Liver (tissue), 8 donors: ENCODE measurements at regions not wholly inside any gene's neighbourhood (a gene's known extent, or its start where the extent isn't known, plus 50 kb on each side); places are given as distances from the start of the nearest gene placed in this dataset.

Experiments used
- DNase-seq: peaks from one replicate; pipeline ENCODE4 v3.0.0-alpha.2; 2017; ENCODE audit warnings: low spot score
- H3K27ac ChIP-seq, 2 donors: one replicate each; pipeline ENCODE4 v1.7.0; 2013; ENCODE audit warnings: inconsistent platforms in 2 of 2, low read length in 2 of 2, control low read depth in 1 of 2, low read depth in 1 of 2, mild to moderate bottlenecking in 1 of 2
- H3K27me3 ChIP-seq, 4 donors: one replicate each; pipeline versions ENCODE4 v1.6.1 to v1.7.0; 2013; ENCODE audit warnings: low read length in 3 of 4, inconsistent platforms in 1 of 4, mild to moderate bottlenecking in 1 of 4, moderate library complexity in 1 of 4; ENCODE audit not compliant: control insufficient read depth in 4 of 4, insufficient read depth in 4 of 4
- H3K36me3 ChIP-seq, 4 donors: one replicate each; pipeline versions ENCODE4 v1.6.1 to v1.7.0; 2013; ENCODE audit warnings: low read length in 3 of 4, mild to moderate bottlenecking in 3 of 4, low read depth in 1 of 4, moderate library complexity in 1 of 4; ENCODE audit not compliant: control insufficient read depth in 4 of 4, insufficient read depth in 3 of 4
- H3K4me1 ChIP-seq, 4 donors: one replicate each; pipeline versions ENCODE4 v1.6.1 to v1.7.0; 2013; ENCODE audit warnings: low read length in 3 of 4, mild to moderate bottlenecking in 3 of 4, moderate library complexity in 1 of 4; ENCODE audit not compliant: control insufficient read depth in 4 of 4, insufficient read depth in 4 of 4
- H3K4me3 ChIP-seq, 3 donors: one replicate each; pipeline versions ENCODE4 v1.6.1 to v1.7.0; 2013; ENCODE audit warnings: low read length in 3 of 3, control low read depth in 1 of 3, low read depth in 1 of 3, mild to moderate bottlenecking in 1 of 3
- H3K9ac ChIP-seq, 2 donors: one replicate each; pipeline ENCODE4 v1.7.0; 2013; ENCODE audit warnings: low read length in 2 of 2, mild to moderate bottlenecking in 2 of 2, moderate library complexity in 2 of 2, control low read depth in 1 of 2, low read depth in 1 of 2
- H3K9me3 ChIP-seq, 4 donors: one replicate each; pipeline versions ENCODE4 v1.6.1 to v1.7.0; 2013; ENCODE audit warnings: low read length in 3 of 4; ENCODE audit not compliant: control insufficient read depth in 4 of 4
- ATF3 ChIP-seq: IDR thresholded peaks from 2 replicates; pipeline ENCODE4 v1.6.1; 2016; ENCODE audit warnings: antibody characterized with exemption
- EGR1 ChIP-seq, 2 donors: IDR thresholded peaks; 2 replicates each; pipeline ENCODE4 v1.6.1; 2016 to 2018; ENCODE audit warnings: antibody characterized with exemption in 2 of 2, low read depth in 2 of 2
- FOXA1 ChIP-seq: IDR thresholded peaks from 2 replicates; pipeline ENCODE4 v1.6.1; 2016; ENCODE audit warnings: antibody characterized with exemption
- FOXA2 ChIP-seq: IDR thresholded peaks from 2 replicates; pipeline ENCODE4 v1.6.1; 2016; ENCODE audit warnings: antibody characterized with exemption
- GABPA ChIP-seq, 2 donors: IDR thresholded peaks in 1 of 2; conservative IDR thresholded peaks in 1 of 2; 2 replicates each; pipeline ENCODE4 v1.6.1; 2016; ENCODE audit warnings: antibody characterized with exemption in 2 of 2, mild to moderate bottlenecking in 1 of 2, moderate library complexity in 1 of 2
- HNF4A ChIP-seq, 2 donors: conservative IDR thresholded peaks; 2 replicates each; pipeline ENCODE4 v1.6.1; 2016; ENCODE audit warnings: antibody characterized with exemption in 2 of 2, mild to moderate bottlenecking in 2 of 2
- HNF4G ChIP-seq: IDR thresholded peaks from 2 replicates; pipeline ENCODE4 v1.6.1; 2016; ENCODE audit warnings: antibody characterized with exemption
- JUND ChIP-seq, 2 donors: IDR thresholded peaks; 2 replicates each; pipeline ENCODE4 v1.6.1; 2016; ENCODE audit warnings: antibody characterized with exemption in 2 of 2
- MAX ChIP-seq: IDR thresholded peaks from 2 replicates; pipeline ENCODE4 v1.6.1; 2016; ENCODE audit warnings: antibody characterized with exemption
- NR2F2 ChIP-seq: IDR thresholded peaks from 2 replicates; pipeline ENCODE4 v1.6.1; 2016; ENCODE audit warnings: antibody characterized with exemption
- RAD21 ChIP-seq, 2 donors: IDR thresholded peaks; 2 replicates each; pipeline ENCODE4 v1.6.1; 2016; ENCODE audit warnings: antibody characterized with exemption in 2 of 2, mild to moderate bottlenecking in 2 of 2
- REST ChIP-seq: IDR thresholded peaks from 2 replicates; pipeline ENCODE4 v1.6.1; 2016; ENCODE audit warnings: antibody characterized with exemption, mild to moderate bottlenecking
- RXRA ChIP-seq, 2 donors: IDR thresholded peaks; 2 replicates each; pipeline ENCODE4 v1.6.1; 2017 to 2018; ENCODE audit warnings: antibody characterized with exemption in 2 of 2, mild to moderate bottlenecking in 1 of 2
- SP1 ChIP-seq: IDR thresholded peaks from 2 replicates; pipeline ENCODE4 v1.6.1; 2018; ENCODE audit warnings: antibody characterized with exemption, mild to moderate bottlenecking
- TAF1 ChIP-seq: conservative IDR thresholded peaks from 2 replicates; pipeline ENCODE4 v1.6.1; 2016; ENCODE audit warnings: antibody characterized with exemption, mild to moderate bottlenecking
- YY1 ChIP-seq: IDR thresholded peaks from 2 replicates; pipeline ENCODE4 v1.6.1; 2016; ENCODE audit warnings: antibody characterized with exemption, mild to moderate bottlenecking
- WGBS: extraction: QIAGEN DNeasy Blood & Tissue Kit; methylation state at CpG from one replicate; pipeline ENCODE4 v1.1.7; 2013; 5-methylcytosine and 5-hydroxymethylcytosine counted together
- TF ChIP-seq, protein P1 (sequence below): fragments of 150-350 bp; IDR thresholded peaks from 2 replicates; pipeline ENCODE4 v1.5.1; 2017; ENCODE audit warnings: improper control_type of control experiment, low read depth, low read length; ENCODE audit not compliant: missing input control
- TF ChIP-seq, protein P2 (sequence below): IDR thresholded peaks from 2 replicates; pipeline ENCODE4 v1.6.1; 2016; ENCODE audit warnings: antibody characterized with exemption
- donor health status: healthy.
- donor health status: healthy.
- donor health status: healthy.
- donor health status: healthy.
- donor health status: healthy.

DNA sequence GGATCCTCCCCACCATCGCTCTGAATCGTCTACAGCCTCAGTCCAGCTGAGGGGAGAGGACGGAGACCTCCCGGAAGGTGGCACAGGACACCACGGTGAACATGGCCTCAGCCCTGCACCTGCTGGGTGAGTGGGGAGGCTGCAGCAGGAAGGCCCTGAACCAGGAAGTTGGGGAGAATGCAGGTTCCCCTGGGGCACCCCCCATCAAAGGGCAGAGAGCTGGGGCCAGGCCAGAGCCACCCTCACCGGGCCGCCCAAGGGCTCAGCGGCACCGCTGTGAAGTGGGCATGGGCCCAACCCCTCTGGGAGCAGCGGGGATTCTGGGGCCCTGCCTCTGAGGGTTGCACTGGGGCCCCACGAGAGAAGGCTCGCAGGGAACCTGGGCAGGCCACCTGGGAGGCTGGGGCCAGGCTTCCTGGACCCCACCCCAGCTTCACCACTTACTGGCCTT, 98.7 kb downstream of the MICALL2 start:
- Histone ChIP-seq H3K4me1 (no peaks in the 10 kb centered on the region), H3K27ac (no peak overlapping the region), H3K9me3 (peaks cover 0 to 9% (median 5%) of the 10 kb centered on the region in 4 donors), H3K4me3 (no peak overlapping the region), H3K9ac (no peak overlapping the region), H3K36me3 (no peaks in the 10 kb centered on the region), H3K27me3 (peaks cover 0 to 2% (median 0%) of the 10 kb centered on the region in 4 donors)
- no peak for DNase-seq
- 93% methylated on average over 12 of the region's 12 CpGs for WGBS
- TF ChIP-seq RXRA (IDR thresholded peaks at IDR 0.05) (no peak), YY1 (no peak), FOXA2 (no peak), NR2F2 (no peak), HNF4G (no peak), RAD21 (IDR thresholded peaks at IDR 0.05) (no peak), TAF1 (no peak), EGR1 (IDR thresholded peaks at IDR 0.05; ENCODE audit: low read depth in 2 of 2) (no peak), HNF4A (conservative IDR thresholded peaks at IDR 0.05) (no peak), SP1 (no peak), REST (no peak), ATF3 (no peak), MAX (no peak), GABPA (IDR thresholded peaks at IDR 0.05 in 1 of 2, conservative IDR thresholded peaks at IDR 0.05 in 1 of 2) (no peak), FOXA1 (no peak), JUND (IDR thresholded peaks at IDR 0.05) (no peak)
- TF ChIP-seq, protein P1, sequence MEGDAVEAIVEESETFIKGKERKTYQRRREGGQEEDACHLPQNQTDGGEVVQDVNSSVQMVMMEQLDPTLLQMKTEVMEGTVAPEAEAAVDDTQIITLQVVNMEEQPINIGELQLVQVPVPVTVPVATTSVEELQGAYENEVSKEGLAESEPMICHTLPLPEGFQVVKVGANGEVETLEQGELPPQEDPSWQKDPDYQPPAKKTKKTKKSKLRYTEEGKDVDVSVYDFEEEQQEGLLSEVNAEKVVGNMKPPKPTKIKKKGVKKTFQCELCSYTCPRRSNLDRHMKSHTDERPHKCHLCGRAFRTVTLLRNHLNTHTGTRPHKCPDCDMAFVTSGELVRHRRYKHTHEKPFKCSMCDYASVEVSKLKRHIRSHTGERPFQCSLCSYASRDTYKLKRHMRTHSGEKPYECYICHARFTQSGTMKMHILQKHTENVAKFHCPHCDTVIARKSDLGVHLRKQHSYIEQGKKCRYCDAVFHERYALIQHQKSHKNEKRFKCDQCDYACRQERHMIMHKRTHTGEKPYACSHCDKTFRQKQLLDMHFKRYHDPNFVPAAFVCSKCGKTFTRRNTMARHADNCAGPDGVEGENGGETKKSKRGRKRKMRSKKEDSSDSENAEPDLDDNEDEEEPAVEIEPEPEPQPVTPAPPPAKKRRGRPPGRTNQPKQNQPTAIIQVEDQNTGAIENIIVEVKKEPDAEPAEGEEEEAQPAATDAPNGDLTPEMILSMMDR = no peak
- TF ChIP-seq, protein P2, sequence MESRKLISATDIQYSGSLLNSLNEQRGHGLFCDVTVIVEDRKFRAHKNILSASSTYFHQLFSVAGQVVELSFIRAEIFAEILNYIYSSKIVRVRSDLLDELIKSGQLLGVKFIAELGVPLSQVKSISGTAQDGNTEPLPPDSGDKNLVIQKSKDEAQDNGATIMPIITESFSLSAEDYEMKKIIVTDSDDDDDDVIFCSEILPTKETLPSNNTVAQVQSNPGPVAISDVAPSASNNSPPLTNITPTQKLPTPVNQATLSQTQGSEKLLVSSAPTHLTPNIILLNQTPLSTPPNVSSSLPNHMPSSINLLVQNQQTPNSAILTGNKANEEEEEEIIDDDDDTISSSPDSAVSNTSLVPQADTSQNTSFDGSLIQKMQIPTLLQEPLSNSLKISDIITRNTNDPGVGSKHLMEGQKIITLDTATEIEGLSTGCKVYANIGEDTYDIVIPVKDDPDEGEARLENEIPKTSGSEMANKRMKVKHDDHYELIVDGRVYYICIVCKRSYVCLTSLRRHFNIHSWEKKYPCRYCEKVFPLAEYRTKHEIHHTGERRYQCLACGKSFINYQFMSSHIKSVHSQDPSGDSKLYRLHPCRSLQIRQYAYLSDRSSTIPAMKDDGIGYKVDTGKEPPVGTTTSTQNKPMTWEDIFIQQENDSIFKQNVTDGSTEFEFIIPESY = no peak
